Tibial artery (tissue), 4 donors: ENCODE measurements at regions not wholly inside any gene's neighbourhood (a gene's known extent, or its start where the extent isn't known, plus 50 kb on each side); places are given as distances from the start of the nearest gene placed in this dataset.

ENCODE experiments used
- DNase-seq, 2 donors: peaks; one replicate each; pipeline ENCODE4 v3.0.0-alpha.2; 2019
- H3K27ac ChIP-seq, 2 donors: fragments of 200-600 bp; sonication (generic) in 1 of 2; 1 replicate in 1 of 2; 2 replicates in 1 of 2; pipeline ENCODE4 v1.5.1; 2018 to 2019; ENCODE audit warnings: mild to moderate bottlenecking in 1 of 2
- H3K27me3 ChIP-seq, 2 donors: fragments of 200-600 bp; sonication (generic) in 1 of 2; one replicate each; pipeline versions ENCODE4 v1.5.1 to v1.6.0; 2016 to 2019
- H3K36me3 ChIP-seq, 3 donors: fragments of 200-600 bp; sonication (generic) in 2 of 3; one replicate each; pipeline ENCODE4 v1.5.1; 2016 to 2019; ENCODE audit warnings: mild to moderate bottlenecking in 2 of 3
- H3K4me1 ChIP-seq, 4 donors: fragments of 200-600 bp; sonication (generic) in 2 of 4; 1 replicate in 3 of 4; 2 replicates in 1 of 4; pipeline ENCODE4 v1.5.1; 2016 to 2019
- H3K4me3 ChIP-seq, 2 donors: fragments of 200-600 bp; sonication (generic) in 1 of 2; 1 replicate in 1 of 2; 2 replicates in 1 of 2; pipeline ENCODE4 v1.5.1; 2018 to 2019; ENCODE audit warnings: mild to moderate bottlenecking in 2 of 2
- H3K9me3 ChIP-seq, 3 donors: fragments of 200-600 bp; sonication (generic) in 1 of 3; one replicate each; pipeline ENCODE4 v1.5.1; 2016 to 2019
- CTCF ChIP-seq, 2 experiments: fragments of 200-600 bp in 1 of 2; fragments of 450-650 bp in 1 of 2; IDR thresholded peaks; one replicate each; pipeline ENCODE4 v1.5.1; 2017 to 2019; ENCODE audit warnings: antibody characterized with exemption in 2 of 2, mild to moderate bottlenecking in 1 of 2, moderate library complexity in 1 of 2
- intact Hi-C: fragments of 100-400 bp; cut with DNase I; formaldehyde crosslinking; loops from one replicate; pipeline ENCODE4 v1.15.0; 2023; ENCODE audit warnings: low total_unique reads

DNA sequence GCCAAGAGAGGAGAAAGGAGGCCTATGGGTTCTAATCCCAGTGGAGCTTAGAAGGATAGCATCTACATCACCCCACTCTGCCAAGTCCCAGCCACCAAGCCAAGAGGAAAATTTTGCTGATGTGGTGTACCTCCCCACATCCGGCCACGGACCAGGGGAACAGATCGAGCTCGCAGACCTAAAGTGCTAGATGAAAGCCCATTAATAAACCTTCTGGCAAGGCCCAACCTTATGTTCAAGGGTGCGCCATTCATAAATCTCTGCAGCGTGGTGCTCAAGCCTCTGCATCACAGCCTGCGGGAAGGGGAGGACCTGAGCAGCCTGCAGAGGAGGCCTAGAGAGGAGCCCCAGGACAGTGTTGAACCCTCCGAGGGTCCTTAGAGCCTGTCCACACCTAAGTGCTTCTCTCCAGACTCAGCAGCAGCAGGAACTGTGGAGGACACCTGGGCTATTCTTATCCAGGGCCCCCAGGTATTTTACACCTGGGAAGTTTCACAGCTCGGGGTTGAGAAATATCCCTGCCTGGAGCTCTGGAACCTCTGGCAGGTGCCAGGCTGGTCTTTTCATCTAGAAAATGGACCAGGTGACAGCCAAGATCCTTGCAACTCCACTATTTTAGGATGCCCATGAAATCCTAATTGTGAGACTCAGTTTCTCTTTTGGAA, 68.0 kb downstream of the MRPL46 start:
- intact Hi-C loops: no loop called here
- no peak for DNase-seq

DNA sequence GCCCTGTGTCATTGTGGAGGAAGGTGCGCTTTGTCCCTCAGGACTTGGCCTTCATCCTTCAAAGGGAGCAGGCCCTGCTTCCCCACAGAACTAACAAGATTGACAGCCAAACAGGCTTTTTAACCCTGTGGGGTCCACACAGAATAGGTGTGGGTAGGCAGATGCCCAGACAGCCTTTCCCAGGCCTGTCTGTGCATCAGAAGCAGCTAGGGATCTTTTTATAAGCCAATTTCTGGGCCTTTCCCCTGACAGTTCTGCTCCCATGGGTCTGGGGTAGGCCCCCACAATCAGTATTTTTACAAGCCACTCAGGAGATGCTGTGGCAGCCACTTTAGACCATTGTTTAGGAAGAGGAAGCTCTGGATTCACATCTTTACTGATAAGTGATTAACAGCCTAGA, 69.2 kb downstream of the MRPL46 start:
- intact Hi-C loops: no loop called here
- Histone ChIP-seq H3K9me3 (no peaks in the 10 kb centered on the region), H3K27me3 (no peaks in the 10 kb centered on the region), H3K36me3 (no peaks in the 10 kb centered on the region), H3K4me1 (peaks cover 0 to 10% (median 0%) of the 10 kb centered on the region in 4 donors), H3K27ac (no peak overlapping the region), H3K4me3 (no peak overlapping the region)
- TF ChIP-seq CTCF (IDR thresholded peaks at IDR 0.05): no peak
- DNase-seq: no peak

More for the DNA sequence above, 68.0 kb downstream of the MRPL46 start:
- no peak overlapping the region for H3K4me3 ChIP-seq
- no peaks in the 10 kb centered on the region for H3K9me3 ChIP-seq
- peaks cover 0 to 10% (median 0%) of the 10 kb centered on the region in 4 donors for H3K4me1 ChIP-seq
- H3K36me3 ChIP-seq: no peaks in the 10 kb centered on the region
- H3K27me3 ChIP-seq: no peaks in the 10 kb centered on the region
- no peak for TF ChIP-seq CTCF (IDR thresholded peaks at IDR 0.05)
- no peak overlapping the region for H3K27ac ChIP-seq

- DNase-seq: no peak
- Histone ChIP-seq H3K4me3 (no peak overlapping the region), H3K36me3 (no peaks in the 10 kb centered on the region), H3K4me1 (peaks cover 0 to 9% (median 0%) of the 10 kb centered on the region in 4 donors), H3K9me3 (no peaks in the 10 kb centered on the region), H3K27ac (no peak overlapping the region), H3K27me3 (no peaks in the 10 kb centered on the region)
- no peak for TF ChIP-seq CTCF (IDR thresholded peaks at IDR 0.05)
- intact Hi-C loops: no loop called here
Measured at GRCh38 chr15:88397506-88397905, 69.7 kb downstream of the MRPL46 start.

GRCh38 chr15:88395872-88396781, 71.1 kb downstream of the MRPL46 start:
- Histone ChIP-seq H3K27ac (no peak overlapping the region), H3K4me3 (no peak overlapping the region), H3K36me3 (no peaks in the 10 kb centered on the region), H3K9me3 (no peaks in the 10 kb centered on the region), H3K4me1 (no peaks in the 10 kb centered on the region), H3K27me3 (no peaks in the 10 kb centered on the region)
- intact Hi-C loops: no loop called here
- TF ChIP-seq CTCF (IDR thresholded peaks at IDR 0.05): no peak
- no peak for DNase-seq

DNA sequence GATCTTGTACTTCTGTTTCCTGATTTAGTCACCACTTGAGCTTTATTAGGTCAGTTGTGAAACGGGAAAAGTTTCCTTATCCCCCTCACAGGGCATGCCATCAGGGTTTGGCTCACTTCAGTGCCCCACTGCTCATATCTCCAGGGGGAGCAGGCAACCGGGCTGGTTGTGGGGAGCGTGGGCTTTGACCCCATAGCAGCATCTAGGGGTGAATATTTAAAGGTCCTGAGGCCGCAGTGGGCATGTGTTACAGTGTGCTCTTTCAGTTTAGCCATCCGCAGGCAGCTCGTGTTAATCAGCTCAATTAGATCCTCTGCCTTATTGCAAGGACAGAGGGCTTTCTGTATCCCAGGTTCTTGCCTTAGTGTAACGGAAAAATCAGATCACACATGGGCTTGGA, 71.9 kb downstream of the MRPL46 start:
- intact Hi-C loops: no loop called here
- Histone ChIP-seq H3K27me3 (no peaks in the 10 kb centered on the region), H3K27ac (no peak overlapping the region), H3K9me3 (no peaks in the 10 kb centered on the region), H3K36me3 (no peaks in the 10 kb centered on the region), H3K4me3 (no peak overlapping the region), H3K4me1 (no peaks in the 10 kb centered on the region)
- TF ChIP-seq CTCF (IDR thresholded peaks at IDR 0.05): no peak
- DNase-seq: no peak
